ENCODE measurements at regions not wholly inside any gene's neighbourhood (a gene's known extent, or its start where the extent isn't known, plus 50 kb on each side); places are given as distances from the start of the nearest gene placed in this dataset.

- Histone ChIP-seq H3K9me3 (no peaks in the 10 kb centered on the region), H3K4me1 (peaks cover 0 to 10% (median 4%) of the 10 kb centered on the region in 3 donors), H3K4me3 (no peak overlapping the region), H3K36me3 (no peaks in the 10 kb centered on the region), H3K27ac (no peak overlapping the region), H3K27me3 (no peaks in the 10 kb centered on the region)
- intact Hi-C loops (cut with DNase I): no loop called here
- TF ChIP-seq, protein P1, sequence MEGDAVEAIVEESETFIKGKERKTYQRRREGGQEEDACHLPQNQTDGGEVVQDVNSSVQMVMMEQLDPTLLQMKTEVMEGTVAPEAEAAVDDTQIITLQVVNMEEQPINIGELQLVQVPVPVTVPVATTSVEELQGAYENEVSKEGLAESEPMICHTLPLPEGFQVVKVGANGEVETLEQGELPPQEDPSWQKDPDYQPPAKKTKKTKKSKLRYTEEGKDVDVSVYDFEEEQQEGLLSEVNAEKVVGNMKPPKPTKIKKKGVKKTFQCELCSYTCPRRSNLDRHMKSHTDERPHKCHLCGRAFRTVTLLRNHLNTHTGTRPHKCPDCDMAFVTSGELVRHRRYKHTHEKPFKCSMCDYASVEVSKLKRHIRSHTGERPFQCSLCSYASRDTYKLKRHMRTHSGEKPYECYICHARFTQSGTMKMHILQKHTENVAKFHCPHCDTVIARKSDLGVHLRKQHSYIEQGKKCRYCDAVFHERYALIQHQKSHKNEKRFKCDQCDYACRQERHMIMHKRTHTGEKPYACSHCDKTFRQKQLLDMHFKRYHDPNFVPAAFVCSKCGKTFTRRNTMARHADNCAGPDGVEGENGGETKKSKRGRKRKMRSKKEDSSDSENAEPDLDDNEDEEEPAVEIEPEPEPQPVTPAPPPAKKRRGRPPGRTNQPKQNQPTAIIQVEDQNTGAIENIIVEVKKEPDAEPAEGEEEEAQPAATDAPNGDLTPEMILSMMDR (IDR thresholded peaks at IDR 0.05): no peak
- DNase-seq: no peak
- no peak for FAIRE-seq
- peak; percentile 38 to 74 (median 45) for ATAC-seq
Observed at GRCh38 chr10:61356354-61356753, 96.8 kb downstream of the TMEM26 start.

DNA sequence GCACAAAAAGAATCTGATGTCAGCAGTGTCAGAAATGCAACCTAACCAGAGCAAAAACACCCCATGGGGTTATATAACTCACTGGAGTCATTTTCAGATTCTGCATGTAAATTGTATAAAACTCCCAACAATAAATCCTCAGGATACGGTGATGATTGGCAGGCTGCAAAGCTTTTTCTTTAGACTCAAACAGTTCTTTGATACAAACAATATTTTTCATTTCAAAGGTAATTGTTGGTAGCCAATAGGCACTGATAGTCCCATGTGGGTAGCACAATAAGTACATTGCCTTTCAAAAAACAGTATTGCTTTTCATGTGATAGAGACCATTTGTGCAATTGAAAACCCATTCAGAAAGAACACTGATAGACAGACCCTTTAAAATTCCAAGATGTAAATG, 98.0 kb downstream of the TMEM26 start:
- Histone ChIP-seq H3K4me3 (no peak overlapping the region), H3K36me3 (no peaks in the 10 kb centered on the region), H3K9me3 (no peaks in the 10 kb centered on the region), H3K27ac (no peak overlapping the region), H3K4me1 (peaks cover 0 to 15% (median 5%) of the 10 kb centered on the region in 3 donors), H3K27me3 (no peaks in the 10 kb centered on the region)
- DNase-seq (no peak), FAIRE-seq (no peak), ATAC-seq (no peak)
- 79 to 88% methylated on average over 1 of the region's 1 CpG for WGBS, 2 donors
- TF ChIP-seq, protein P1 (IDR thresholded peaks at IDR 0.05): no peak
- intact Hi-C loops (cut with DNase I): no loop called here

GRCh38 chr10:61354401-61354975, 98.7 kb downstream of the TMEM26 start:
- intact Hi-C loops (cut with DNase I): no loop called here
- Histone ChIP-seq H3K4me1 (peaks cover 0 to 16% (median 9%) of the 10 kb centered on the region in 3 donors), H3K27me3 (no peaks in the 10 kb centered on the region), H3K9me3 (no peaks in the 10 kb centered on the region), H3K36me3 (no peaks in the 10 kb centered on the region), H3K4me3 (no peak overlapping the region), H3K27ac (no peak overlapping the region)
- FAIRE-seq (no peak), DNase-seq (no peak), ATAC-seq (no peak)
- WGBS, 2 donors: 65 to 72% methylated on average over 2 of the region's 2 CpGs
- TF ChIP-seq, protein P1 (IDR thresholded peaks at IDR 0.05): no peak

DNA sequence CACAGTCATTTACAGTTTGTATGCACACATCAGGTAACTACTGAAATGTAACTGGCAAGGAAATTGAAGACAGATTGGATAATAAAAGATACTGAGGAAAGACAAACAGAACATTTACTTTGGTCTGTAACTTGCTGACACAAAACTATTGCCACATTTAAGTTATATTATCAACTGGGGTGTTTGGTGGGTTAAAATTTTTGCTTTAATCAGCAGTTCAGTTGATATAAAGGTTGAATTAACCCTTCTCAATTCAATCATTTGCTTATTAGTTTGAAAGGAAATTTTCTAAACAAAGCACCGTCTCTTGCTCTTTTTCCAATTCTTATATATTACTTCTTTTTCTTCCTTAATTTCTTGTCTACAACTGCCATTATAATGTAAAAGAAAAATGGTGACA, 102.4 kb downstream of the TMEM26 start:
- ATAC-seq: no peak
- intact Hi-C loops (cut with DNase I): no loop called here
- Histone ChIP-seq H3K27ac (no peak overlapping the region), H3K9me3 (no peaks in the 10 kb centered on the region), H3K36me3 (no peaks in the 10 kb centered on the region), H3K27me3 (no peaks in the 10 kb centered on the region), H3K4me1 (peaks cover 0 to 7% (median 5%) of the 10 kb centered on the region in 3 donors), H3K4me3 (no peak overlapping the region)
- DNase-seq: no peak
- FAIRE-seq: no peak
- TF ChIP-seq, protein P1 (IDR thresholded peaks at IDR 0.05): no peak
- WGBS, 2 donors: 94 to 99% methylated on average over 1 of the region's 1 CpG

GRCh38 chr10:61350068-61350467, 103.1 kb downstream of the TMEM26 start:
- H3K36me3 ChIP-seq: no peaks in the 10 kb centered on the region
- ATAC-seq: peak in 2 of 4 donors; percentile 70 to 78
- H3K4me1 ChIP-seq: peaks cover 0 to 6% (median 5%) of the 10 kb centered on the region in 3 donors
- TF ChIP-seq, protein P1 (IDR thresholded peaks at IDR 0.05): no peak
- DNase-seq: no peak
- H3K27me3 ChIP-seq: no peaks in the 10 kb centered on the region
- WGBS, 2 donors: 0% methylated on average over 1 of the region's 1 CpG
- intact Hi-C loops (cut with DNase I): no loop called here
- no peaks in the 10 kb centered on the region for H3K9me3 ChIP-seq
- no peak overlapping the region for H3K27ac ChIP-seq
- H3K4me3 ChIP-seq: no peak overlapping the region
- no peak for FAIRE-seq
